HUES48 (cell line): ENCODE measurements at regions not wholly inside any gene's neighbourhood (a gene's known extent, or its start where the extent isn't known, plus 50 kb on each side); places are given as distances from the start of the nearest gene placed in this dataset.

Experiments used
- H3K27ac ChIP-seq: one replicate; pipeline ENCODE4 v1.7.0; 2013; ENCODE audit warnings: low read depth, low read length, inconsistent platforms
- H3K27me3 ChIP-seq: 2 replicates; pipeline ENCODE4 v1.6.1; 2013; ENCODE audit warnings: mild to moderate bottlenecking, low read length; ENCODE audit not compliant: control insufficient read depth, insufficient read depth
- H3K36me3 ChIP-seq: 2 replicates; pipeline ENCODE4 v1.6.1; 2013; ENCODE audit warnings: low read length; ENCODE audit not compliant: control insufficient read depth, insufficient read depth
- H3K4me1 ChIP-seq: 2 replicates; pipeline ENCODE4 v1.6.1; 2013; ENCODE audit warnings: mild to moderate bottlenecking, low read length; ENCODE audit not compliant: control insufficient read depth, insufficient read depth
- H3K4me3 ChIP-seq: 2 replicates; pipeline ENCODE4 v1.5.1; 2013; ENCODE audit warnings: mild to moderate bottlenecking, low read depth, low read length
- H3K9ac ChIP-seq: 2 replicates; pipeline ENCODE4 v1.6.1; 2013; ENCODE audit warnings: mild to moderate bottlenecking, low read depth, low read length, moderate library complexity
- H3K9me3 ChIP-seq: 2 replicates; pipeline ENCODE4 v1.6.1; 2013; ENCODE audit warnings: low read length; ENCODE audit not compliant: control insufficient read depth, insufficient read depth

DNA sequence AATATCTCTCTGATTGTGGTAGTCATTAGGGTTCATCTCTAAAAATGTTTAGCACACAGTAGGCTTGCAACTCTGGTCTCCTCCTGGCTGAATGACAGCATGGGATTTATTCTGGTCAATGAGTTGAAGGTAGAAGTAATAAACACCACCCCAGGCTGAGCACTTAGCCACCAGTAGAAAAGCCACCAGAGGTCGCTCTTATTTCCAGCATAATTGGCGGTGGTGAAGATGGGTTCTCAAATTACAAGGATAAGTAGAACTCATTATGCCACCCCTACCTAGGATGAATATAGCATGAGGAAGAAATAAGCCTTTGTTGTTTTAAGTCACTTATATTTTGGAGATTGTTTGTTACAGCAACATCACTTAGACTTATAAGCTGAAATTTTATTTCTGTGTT is 302.7 kb downstream of the GPM6A start:
- Histone ChIP-seq H3K9ac (no peak overlapping the region), H3K27ac (no peak overlapping the region), H3K4me3 (no peak overlapping the region), H3K4me1 (no peaks in the 10 kb centered on the region), H3K36me3 (no peaks in the 10 kb centered on the region), H3K27me3 (no peaks in the 10 kb centered on the region), H3K9me3 (no peaks in the 10 kb centered on the region)

DNA sequence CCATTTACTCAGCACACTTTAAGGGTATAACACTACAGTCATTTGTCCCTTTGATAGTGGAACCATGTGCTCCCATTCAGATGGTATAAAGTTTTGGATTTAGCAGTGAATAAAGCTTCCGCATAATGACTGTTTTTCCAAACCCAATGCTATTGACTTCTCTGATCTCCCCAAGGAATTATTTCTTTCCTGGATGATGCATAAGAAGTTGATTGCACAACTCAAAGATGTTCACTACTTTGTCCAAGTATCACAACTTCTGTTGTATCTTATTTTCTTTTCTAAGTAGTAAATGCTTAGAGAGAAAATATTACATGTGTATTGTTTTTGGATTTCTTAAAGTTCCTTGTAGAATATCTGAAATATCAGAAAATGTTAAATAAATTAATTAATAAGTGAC is 300.2 kb downstream of the GPM6A start:
- Histone ChIP-seq H3K9me3 (no peaks in the 10 kb centered on the region), H3K27ac (no peak overlapping the region), H3K27me3 (no peaks in the 10 kb centered on the region), H3K4me1 (no peaks in the 10 kb centered on the region), H3K4me3 (no peak overlapping the region), H3K36me3 (no peaks in the 10 kb centered on the region), H3K9ac (no peak overlapping the region)

DNA sequence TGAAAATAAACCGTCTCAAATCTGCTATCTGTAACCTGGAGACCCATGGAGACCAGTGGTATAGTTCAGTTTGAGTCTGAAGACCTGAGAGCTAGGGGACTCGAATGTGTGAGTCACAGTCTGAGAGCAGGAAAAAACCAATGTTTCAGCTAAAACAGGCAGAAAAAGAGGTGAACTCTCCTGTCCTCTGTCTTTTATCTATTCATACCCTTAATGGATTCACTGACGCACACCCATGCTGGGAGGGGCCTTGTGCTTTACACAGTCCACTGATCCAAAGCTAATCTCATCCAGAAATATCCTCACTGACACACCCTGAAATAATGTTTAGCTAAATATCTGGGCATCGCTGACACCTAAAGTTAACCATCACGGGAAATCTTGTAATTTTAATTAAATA is 297.9 kb downstream of the GPM6A start:
- Histone ChIP-seq H3K36me3 (no peaks in the 10 kb centered on the region), H3K4me1 (no peaks in the 10 kb centered on the region), H3K27ac (no peak overlapping the region), H3K9me3 (no peaks in the 10 kb centered on the region), H3K27me3 (no peaks in the 10 kb centered on the region), H3K9ac (no peak overlapping the region), H3K4me3 (no peak overlapping the region)

- no peak overlapping the region for H3K4me3 ChIP-seq
- no peaks in the 10 kb centered on the region for H3K36me3 ChIP-seq
- H3K4me1 ChIP-seq = no peaks in the 10 kb centered on the region; the same call in 1 of the 2 replicates
- no peak overlapping the region for H3K27ac ChIP-seq
- H3K9me3 ChIP-seq = no peaks in the 10 kb centered on the region
- no peak overlapping the region for H3K9ac ChIP-seq
- no peaks in the 10 kb centered on the region for H3K27me3 ChIP-seq
These were observed 281.4 kb downstream of the GPM6A start for GRCh38 chr4:175530655-175531054.

- no peak overlapping the region for H3K9ac ChIP-seq
- H3K9me3 ChIP-seq = no peaks in the 10 kb centered on the region
- no peak overlapping the region for H3K27ac ChIP-seq
- H3K27me3 ChIP-seq = no peaks in the 10 kb centered on the region
- no peak overlapping the region for H3K4me3 ChIP-seq
- H3K4me1 ChIP-seq = no peaks in the 10 kb centered on the region; the same call in 1 of the 2 replicates
- no peaks in the 10 kb centered on the region for H3K36me3 ChIP-seq
These were observed 280.5 kb downstream of the GPM6A start for GRCh38 chr4:175531405-175532091.

GRCh38 chr4:175536852-175537453 is 275.1 kb downstream of the GPM6A start:
- Histone ChIP-seq H3K4me3 (no peak overlapping the region), H3K36me3 (no peaks in the 10 kb centered on the region), H3K9ac (no peak overlapping the region), H3K27me3 (no peaks in the 10 kb centered on the region), H3K27ac (no peak overlapping the region), H3K4me1 (no peaks in the 10 kb centered on the region), H3K9me3 (no peaks in the 10 kb centered on the region)

GRCh38 chr4:175539498-175539897 is 272.6 kb downstream of the GPM6A start:
- Histone ChIP-seq H3K27me3 (no peaks in the 10 kb centered on the region), H3K4me1 (no peaks in the 10 kb centered on the region), H3K9ac (no peak overlapping the region), H3K36me3 (no peaks in the 10 kb centered on the region), H3K27ac (no peak overlapping the region), H3K9me3 (no peaks in the 10 kb centered on the region), H3K4me3 (no peak overlapping the region)

DNA sequence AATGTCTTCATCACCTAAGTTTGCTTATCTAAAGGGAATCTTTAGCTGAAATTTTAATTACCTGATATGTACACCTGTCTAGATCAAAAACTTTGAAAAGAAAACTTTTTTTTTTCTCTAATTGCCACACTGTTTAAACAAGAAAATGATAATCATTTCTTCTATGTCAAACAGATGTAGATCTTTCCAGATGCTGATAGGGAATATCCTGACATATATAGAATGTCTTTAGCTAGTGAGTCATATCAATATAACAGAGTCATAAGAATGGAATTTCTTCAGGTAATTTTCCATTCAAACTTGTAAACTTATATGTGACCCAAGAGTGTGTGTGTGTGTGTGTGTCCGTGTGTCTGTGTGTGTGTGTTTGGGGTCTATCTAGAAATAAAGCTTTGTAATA is 271.9 kb downstream of the GPM6A start:
- Histone ChIP-seq H3K9me3 (no peaks in the 10 kb centered on the region), H3K4me3 (no peak overlapping the region), H3K4me1 (no peaks in the 10 kb centered on the region), H3K27me3 (no peaks in the 10 kb centered on the region), H3K27ac (no peak overlapping the region), H3K9ac (no peak overlapping the region), H3K36me3 (no peaks in the 10 kb centered on the region)

DNA sequence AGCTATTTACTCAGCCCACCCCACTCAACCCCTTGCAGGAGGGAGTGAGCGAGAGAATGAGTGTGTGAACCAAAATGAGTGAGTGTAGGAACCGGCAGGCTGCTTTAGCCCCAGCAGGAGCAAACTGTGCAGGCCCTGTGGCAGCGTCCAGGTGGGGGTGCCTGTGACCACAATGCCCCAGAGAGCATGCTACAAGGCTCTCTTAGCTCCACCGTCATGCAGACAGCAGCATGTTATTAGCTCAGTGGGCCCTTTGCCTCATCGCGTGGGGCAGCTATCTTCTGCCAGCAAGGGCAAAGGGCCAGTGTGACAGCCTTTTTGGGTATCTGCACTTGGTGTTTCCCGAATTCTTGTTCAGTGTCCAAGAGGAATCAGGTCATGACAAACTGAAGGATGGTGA is 271.3 kb downstream of the GPM6A start:
- Histone ChIP-seq H3K36me3 (no peaks in the 10 kb centered on the region), H3K9me3 (no peaks in the 10 kb centered on the region), H3K4me3 (no peak overlapping the region), H3K27ac (no peak overlapping the region), H3K9ac (no peak overlapping the region), H3K27me3 (no peaks in the 10 kb centered on the region), H3K4me1 (no peaks in the 10 kb centered on the region)

- no peak overlapping the region for H3K4me3 ChIP-seq
- no peaks in the 10 kb centered on the region for H3K27me3 ChIP-seq
- H3K27ac ChIP-seq = no peak overlapping the region
- H3K36me3 ChIP-seq = no peaks in the 10 kb centered on the region
- no peak overlapping the region for H3K9ac ChIP-seq
- H3K4me1 ChIP-seq = no peaks in the 10 kb centered on the region
- no peaks in the 10 kb centered on the region for H3K9me3 ChIP-seq
These were observed 269.3 kb downstream of the GPM6A start for GRCh38 chr4:175542786-175543185.

- H3K27me3 ChIP-seq = no peaks in the 10 kb centered on the region
- H3K36me3 ChIP-seq = no peaks in the 10 kb centered on the region
- H3K4me1 ChIP-seq = no peaks in the 10 kb centered on the region
- H3K9me3 ChIP-seq = no peaks in the 10 kb centered on the region
- H3K9ac ChIP-seq = no peak overlapping the region
- no peak overlapping the region for H3K27ac ChIP-seq
- H3K4me3 ChIP-seq = no peak overlapping the region
These were observed 252.9 kb downstream of the GPM6A start for GRCh38 chr4:175559126-175559525.
